H7 (cell line): ENCODE measurements at regions not wholly inside any gene's neighbourhood (a gene's known extent, or its start where the extent isn't known, plus 50 kb on each side); places are given as distances from the start of the nearest gene placed in this dataset.
A peak's percentile ranks its signal among the peaks of the same experiment; 100 is the strongest.
"Not testable (repeated sequence)": the region's sequence is repeated elsewhere in the genome, so short reads cannot be mapped to it uniquely, and the experiment has no call there.

Experiments used
- DNase-seq: peaks from one replicate; pipeline ENCODE4 v3.0.0; 2012
- H3K27me3 ChIP-seq: 2 replicates; pipeline ENCODE4 v1.6.0; 2011; ENCODE audit warnings: mild to moderate bottlenecking, low read length; ENCODE audit not compliant: control insufficient read depth, insufficient read depth
- H3K36me3 ChIP-seq: replicated peaks from 2 replicates; pipeline ENCODE4 v1.5.1; 2011; ENCODE audit warnings: low read length; ENCODE audit not compliant: control insufficient read depth, insufficient read depth
- H3K4me3 ChIP-seq: 2 replicates; pipeline ENCODE4 v1.5.1; 2011; ENCODE audit warnings: low read depth, mild to moderate bottlenecking, control low read depth, low read length, moderate library complexity; ENCODE audit not compliant: insufficient read depth

DNA sequence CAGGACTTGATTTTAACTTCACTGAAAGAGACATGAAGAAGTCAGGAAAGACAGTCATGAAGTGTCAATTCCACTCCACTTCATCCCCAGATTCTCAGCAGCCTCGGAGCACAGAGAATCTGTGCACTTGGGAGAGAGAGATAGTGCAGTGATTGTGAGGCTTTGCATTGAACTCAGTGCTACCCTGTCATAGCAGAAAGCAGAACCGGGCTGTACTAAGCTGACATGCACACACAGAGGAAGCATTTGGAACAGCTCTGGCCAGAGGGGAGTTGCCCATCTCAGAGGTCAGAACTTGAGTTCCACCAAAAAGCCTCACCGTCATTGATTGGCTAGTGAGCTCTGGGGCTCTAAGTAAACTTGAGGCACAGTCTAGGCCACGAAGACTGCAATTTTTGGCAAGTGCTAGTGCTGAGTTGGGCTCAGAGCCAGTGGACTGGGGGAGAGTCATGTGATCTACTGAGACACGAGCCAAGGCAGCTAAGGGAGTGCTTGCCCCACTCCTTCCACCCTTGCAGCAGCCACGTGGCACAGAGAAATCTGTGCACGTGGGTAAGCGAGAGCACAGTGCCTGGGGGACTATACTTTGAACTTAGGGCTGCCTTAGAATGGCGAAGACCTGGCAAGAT lies 810.2 kb upstream of the ADAMTS5 start:
- H3K4me3 ChIP-seq: no peak overlapping the region
- no peaks in the 10 kb centered on the region for H3K36me3 ChIP-seq
- no peak for DNase-seq
- no peaks in the 10 kb centered on the region for H3K27me3 ChIP-seq

DNA sequence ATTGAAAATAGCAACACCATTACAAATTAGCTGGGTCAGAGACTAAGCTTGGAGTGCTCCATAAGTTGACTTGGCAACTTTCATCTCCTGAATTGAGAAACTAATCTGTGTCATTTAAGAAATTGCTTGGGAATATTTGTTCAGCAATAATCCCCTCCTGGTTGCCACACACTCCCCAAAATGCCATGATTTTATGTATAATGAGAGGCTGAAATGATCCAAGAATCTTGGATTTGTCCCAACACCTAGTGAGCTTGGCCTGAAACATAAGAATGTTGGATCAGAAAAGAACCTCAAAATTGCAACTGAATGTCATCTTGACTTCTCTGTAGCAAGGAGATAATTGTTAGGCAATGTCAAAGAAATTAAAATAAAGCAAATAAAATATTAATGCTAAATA lies 805.9 kb upstream of the ADAMTS5 start:
- H3K36me3 ChIP-seq: no peaks in the 10 kb centered on the region
- H3K4me3 ChIP-seq: no peak overlapping the region
- no peaks in the 10 kb centered on the region for H3K27me3 ChIP-seq
- DNase-seq: no peak

DNA sequence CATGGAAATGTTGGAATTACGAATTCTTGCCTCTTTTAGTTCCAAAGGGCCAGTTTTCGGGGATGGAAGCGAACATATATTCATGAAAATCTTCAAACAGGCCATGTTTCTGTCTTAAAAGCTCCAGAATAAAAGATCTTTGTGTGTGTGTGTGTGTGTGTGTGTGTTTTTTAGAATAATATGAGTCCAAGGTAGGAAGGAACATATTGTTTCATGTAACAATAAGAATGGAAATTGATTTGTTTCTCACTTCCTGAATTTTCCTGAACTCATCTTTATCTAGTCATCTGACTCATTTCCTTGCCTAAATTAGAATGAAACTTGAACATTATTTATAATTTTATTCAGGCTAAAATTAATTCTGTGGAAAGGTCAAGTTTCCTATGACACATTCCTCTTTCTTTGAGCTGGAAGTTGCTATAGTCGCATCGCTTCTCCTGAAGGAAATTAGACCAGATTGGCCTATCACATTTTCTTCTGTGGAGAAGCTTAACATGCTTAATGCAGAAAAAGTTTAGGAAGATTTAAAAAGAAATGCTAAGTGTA lies 805.1 kb upstream of the ADAMTS5 start:
- Histone ChIP-seq H3K4me3 (no peak overlapping the region), H3K36me3 (no peaks in the 10 kb centered on the region), H3K27me3 (no peaks in the 10 kb centered on the region)
- no peak for DNase-seq

DNA sequence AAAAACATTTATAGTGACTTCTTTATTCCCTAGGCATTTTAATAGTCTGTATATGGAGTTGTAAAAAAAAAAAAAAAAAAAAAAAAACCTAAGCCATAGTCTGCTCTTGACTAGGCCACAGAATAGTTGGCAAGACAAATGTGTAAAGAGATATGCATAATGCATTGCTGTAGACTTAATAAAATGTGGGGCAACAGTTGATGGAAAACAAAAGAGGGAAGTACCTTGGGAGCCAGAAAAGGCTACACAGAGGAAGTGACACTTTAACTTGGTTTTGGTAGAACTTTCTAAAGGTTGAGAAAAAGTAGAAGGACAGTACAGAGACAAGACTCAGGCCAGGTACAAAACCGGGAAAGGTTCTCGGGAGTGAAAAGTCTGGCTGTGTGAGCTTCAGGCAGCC lies 802.9 kb upstream of the ADAMTS5 start:
- Histone ChIP-seq H3K4me3 (no peak overlapping the region), H3K27me3 (no peaks in the 10 kb centered on the region)
- no peak for DNase-seq

DNA sequence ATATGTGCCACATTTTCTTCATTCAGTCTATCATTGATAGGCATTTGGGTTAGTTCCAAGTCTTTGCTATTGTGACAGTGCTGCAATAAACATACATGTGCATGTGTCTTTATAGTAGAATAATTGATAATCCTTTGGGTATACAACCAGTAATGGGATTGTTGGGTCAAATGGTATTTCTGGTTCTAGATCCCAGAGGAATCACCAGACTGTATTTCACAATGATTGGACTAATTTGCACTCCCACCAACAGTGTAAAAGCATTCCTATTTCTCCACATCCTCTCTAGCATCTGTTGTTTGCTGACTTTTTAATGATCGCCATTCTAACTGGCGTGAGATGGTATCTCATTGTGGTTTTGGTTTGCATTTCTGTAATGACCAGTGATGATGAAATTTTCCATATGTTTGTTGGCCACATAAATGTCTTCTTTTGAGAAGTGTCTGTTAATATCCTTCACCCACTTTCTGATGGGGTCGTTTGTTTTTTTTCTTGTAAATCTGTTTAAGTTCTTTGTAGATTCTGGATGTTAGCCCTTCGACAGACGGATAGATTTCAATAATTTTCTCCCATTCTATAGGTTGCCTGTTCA lies 801.3 kb upstream of the ADAMTS5 start:
- DNase-seq, H3K4me3 ChIP-seq, H3K27me3 ChIP-seq, H3K36me3 ChIP-seq: not testable (repeated sequence)

More for the DNA sequence above, 802.9 kb upstream of the ADAMTS5 start:
- H3K36me3 ChIP-seq: no peaks in the 10 kb centered on the region

DNA sequence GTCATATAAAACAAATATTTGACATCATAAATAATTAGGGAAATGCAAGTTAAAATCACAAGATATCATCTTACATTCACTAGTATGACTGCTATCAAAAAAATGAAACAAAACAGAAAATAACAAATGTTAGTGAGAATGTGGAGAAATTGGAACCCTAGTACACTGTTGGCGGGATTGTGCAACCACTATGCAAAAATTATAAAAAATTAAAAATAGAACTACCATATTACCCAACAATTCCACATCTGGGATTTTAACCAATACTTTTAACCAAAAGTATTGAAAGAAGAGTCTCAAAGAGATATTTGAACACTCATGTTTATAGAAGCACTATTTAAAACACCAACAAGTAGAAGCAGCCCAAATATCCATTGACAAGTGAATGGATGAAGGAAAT lies 797.2 kb upstream of the ADAMTS5 start:
- Histone ChIP-seq H3K4me3 (no peak overlapping the region), H3K36me3 (no peaks in the 10 kb centered on the region), H3K27me3 (no peaks in the 10 kb centered on the region)
- no peak for DNase-seq

DNA sequence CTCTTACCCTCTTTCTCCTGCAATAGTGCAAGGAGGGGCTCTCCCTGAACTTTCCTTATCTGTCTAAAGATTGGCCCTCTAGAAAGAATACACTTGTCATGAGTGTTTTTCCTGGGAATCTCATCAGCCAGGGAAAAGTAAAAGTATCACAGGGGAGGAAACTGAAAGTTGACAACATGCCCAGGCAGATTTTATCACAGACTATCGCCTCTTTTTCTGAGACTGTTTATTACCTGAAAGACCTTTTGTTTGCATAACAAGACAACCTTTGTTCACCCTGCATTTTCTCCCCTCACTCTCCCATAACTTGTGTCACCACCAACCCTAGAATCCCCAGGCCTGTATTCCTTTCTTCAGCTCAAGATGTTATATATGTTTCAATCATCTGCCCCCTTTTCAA lies 794.7 kb upstream of the ADAMTS5 start:
- Histone ChIP-seq H3K27me3 (no peaks in the 10 kb centered on the region), H3K36me3 (no peaks in the 10 kb centered on the region), H3K4me3 (no peak overlapping the region)
- no peak for DNase-seq

DNA sequence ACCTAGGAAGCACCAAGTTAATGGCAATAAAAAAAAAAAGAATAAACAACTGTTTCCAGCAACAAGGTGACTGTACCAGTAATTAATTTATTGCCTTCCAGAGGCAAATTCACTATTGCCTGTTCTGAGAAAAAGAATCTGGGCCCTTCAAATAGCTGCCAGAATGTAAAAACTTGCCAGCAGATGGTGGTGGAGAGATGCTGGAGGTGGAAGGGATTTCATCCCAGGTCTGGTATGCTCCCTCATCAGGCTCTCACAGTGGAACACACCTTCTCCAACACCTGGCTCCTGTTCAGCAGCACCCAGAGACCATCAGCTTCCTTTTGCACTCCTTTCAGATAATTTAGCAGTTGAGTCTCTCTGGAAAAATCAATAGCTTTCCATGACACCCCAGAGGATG lies 792.9 kb upstream of the ADAMTS5 start:
- Histone ChIP-seq H3K27me3 (no peaks in the 10 kb centered on the region), H3K36me3 (no peaks in the 10 kb centered on the region), H3K4me3 (no peak overlapping the region)
- no peak for DNase-seq

DNA sequence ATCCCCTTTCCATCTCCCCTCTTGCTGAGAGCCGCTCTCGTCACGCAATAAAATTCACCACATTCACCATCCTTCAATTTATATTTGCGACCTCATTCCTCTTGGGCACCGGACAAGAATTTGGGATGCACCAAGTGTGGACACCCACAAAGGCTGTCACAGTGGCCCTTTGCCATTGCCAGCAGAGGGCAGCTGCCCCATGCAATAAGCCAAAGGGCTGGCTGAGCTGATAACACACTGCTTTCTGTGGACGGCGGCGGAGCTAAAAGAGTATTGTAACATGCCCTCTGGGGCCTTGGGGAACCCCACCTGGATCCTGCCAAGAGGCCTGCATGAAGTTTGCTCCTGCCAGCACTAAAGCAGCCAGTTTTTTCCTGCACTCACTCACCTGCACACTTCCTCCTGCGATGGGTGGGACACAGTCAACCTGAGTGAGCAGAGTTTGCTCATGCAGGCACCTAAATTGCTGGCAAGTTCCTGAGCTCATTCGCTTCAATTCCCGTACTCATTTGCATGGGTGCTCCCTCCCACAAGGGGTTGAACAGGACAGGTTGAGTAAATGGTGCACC lies 792.3 kb upstream of the ADAMTS5 start:
- H3K4me3 ChIP-seq: no peak overlapping the region
- no peaks in the 10 kb centered on the region for H3K36me3 ChIP-seq
- H3K27me3 ChIP-seq: no peaks in the 10 kb centered on the region
- DNase-seq: peak; percentile 2

DNA sequence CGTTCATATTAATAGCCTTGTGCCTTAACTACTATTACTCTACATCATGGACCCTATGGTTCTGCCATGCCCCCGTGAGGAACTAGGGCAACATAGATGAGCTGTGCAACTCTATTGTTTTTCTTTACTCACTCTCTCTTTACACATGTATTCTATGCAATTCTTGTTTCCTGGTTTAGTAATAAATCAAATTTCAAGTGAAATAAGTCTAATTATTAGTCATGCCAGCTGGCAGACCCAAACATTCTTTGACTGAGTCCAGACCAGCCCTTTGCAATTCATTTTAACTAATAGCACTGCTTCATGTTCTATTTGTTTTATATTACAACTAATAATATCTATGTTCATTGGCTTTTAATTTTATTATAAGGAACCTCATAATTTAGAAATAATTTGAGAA lies 789.3 kb upstream of the ADAMTS5 start:
- H3K4me3 ChIP-seq: no peak overlapping the region
- no peak for DNase-seq
- H3K36me3 ChIP-seq: no peaks in the 10 kb centered on the region
- no peaks in the 10 kb centered on the region for H3K27me3 ChIP-seq

DNA sequence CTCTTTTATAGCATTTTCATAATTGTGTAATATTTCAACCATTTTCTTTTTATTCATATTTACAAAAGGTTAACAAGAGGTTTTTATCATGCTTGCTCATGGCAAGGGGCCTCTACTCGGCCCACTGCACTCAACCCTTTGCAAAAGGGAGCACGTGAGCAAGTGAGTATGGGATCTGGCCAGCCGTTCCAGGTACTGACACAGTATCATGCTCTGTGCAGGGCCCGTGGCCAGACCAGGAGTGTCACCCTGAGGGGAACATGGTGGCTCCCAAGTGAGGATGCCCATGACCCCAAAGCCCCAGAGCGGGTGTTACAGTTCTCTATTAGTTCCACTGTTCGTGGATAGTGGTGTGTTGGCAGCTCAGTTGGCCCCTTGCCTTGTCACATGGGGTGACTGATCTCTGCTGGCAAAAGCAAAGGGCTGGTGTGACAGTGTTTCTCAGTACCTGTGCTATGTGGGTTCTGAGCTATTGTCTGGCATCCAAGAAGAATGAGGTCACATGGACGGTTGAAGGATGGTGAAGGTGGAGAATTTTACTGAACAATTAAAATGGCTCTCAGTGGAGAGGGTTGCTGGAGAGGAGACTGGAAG lies 777.2 kb upstream of the ADAMTS5 start:
- no peak for DNase-seq
- Histone ChIP-seq H3K27me3 (no peaks in the 10 kb centered on the region), H3K36me3 (no peaks in the 10 kb centered on the region), H3K4me3 (no peak overlapping the region)

DNA sequence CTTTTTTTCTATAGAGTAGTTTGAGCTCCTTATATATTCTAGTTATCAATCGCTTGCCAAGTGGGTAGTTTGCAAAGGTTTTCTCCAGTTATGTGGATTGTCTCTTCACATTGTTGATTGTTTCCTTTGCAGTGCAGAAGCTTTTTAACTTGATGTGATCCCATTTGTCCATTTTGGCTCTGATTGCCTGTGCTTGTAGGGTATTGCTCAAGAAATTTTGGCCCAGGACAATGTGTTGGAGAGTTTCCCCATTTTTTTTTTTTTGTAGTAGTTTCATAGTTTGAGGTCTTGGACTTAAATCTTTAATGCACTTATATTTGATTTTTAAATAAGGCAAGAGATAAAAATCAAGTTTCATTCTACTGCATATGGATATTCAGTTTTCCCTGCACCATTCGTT lies 774.8 kb upstream of the ADAMTS5 start:
- Histone ChIP-seq H3K36me3 (no peaks in the 10 kb centered on the region), H3K4me3 (no peak overlapping the region), H3K27me3 (no peaks in the 10 kb centered on the region)
- DNase-seq: no peak

DNA sequence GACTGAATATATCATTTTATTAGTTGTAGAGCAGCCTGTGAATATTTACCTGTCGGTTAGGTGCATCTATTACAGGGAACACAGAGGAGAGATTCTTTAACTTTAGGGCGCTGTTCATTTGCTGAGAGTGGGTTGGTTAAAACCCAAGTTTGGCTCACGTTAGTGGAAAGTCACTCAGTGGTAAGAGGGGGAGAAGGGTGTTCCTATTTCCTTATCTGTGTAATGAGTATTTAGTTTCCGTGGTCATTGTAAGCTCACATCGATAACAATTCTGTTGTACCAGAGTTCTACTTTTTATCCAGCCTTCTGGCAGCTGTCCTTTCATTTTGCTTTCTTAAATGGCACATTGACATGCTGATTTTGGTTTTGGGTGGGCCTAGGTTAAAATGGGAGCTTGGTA lies 773.2 kb upstream of the ADAMTS5 start:
- H3K27me3 ChIP-seq: no peaks in the 10 kb centered on the region
- no peak for DNase-seq

DNA sequence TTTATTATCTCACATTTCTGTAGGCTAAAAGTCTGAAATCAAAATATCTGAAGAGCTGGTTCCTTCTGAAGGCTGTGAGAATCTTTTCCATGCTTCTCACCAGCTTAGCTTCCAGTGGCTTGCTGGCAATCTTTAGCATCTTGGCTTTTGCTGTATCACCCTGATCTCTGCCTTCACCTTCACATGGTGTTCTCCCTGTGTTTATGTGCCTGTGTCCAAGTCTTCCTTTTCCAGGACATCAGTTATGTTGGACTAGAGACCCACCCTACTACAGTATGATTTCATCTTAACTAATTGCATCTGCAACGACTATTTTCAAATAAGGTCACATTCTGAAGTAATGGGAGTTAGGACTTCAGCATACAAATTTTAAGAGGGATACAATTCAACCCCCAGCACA lies 772.3 kb upstream of the ADAMTS5 start:
- Histone ChIP-seq H3K27me3 (no peaks in the 10 kb centered on the region), H3K4me3 (no peak overlapping the region), H3K36me3 (no peaks in the 10 kb centered on the region)
- no peak for DNase-seq

More for the DNA sequence above, 773.2 kb upstream of the ADAMTS5 start:
- H3K36me3 ChIP-seq: no peaks in the 10 kb centered on the region
- H3K4me3 ChIP-seq: no peak overlapping the region

DNA sequence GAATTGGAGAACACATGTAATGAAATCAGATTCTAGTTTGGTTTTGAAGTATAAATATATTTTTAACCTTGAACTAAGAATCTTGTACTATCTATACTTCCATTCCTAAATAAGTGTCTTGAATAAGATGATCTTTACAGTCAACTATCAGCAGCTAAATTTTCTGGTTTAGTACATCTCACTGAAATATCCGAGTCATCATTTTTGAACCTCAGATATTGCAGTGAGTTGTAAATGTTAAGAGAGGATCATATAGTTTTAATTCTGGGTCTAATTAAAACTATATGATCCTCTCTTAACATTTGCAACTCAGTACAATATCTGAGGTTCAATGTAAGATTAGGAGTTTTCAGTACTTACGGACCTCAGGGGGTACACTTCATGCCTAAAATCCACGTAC lies 768.8 kb upstream of the ADAMTS5 start:
- DNase-seq: no peak
- Histone ChIP-seq H3K27me3 (no peaks in the 10 kb centered on the region), H3K36me3 (no peaks in the 10 kb centered on the region), H3K4me3 (no peak overlapping the region)
